Endothelial cell (in vitro differentiated cells): ENCODE measurements at regions not wholly inside any gene's neighbourhood (a gene's known extent, or its start where the extent isn't known, plus 50 kb on each side); places are given as distances from the start of the nearest gene placed in this dataset.

ENCODE experiments used
- DNase-seq: peaks from one replicate; pipeline ENCODE4 v3.0.0; 2021; ENCODE audit warnings: low spot score
- H3K27ac Mint-ChIP-seq: one replicate; pipeline ENCODE4 v1.8.0; 2021; ENCODE audit warnings: mixed read lengths, inconsistent platforms; ENCODE audit not compliant: unreplicated experiment
- H3K27me3 Mint-ChIP-seq: one replicate; pipeline ENCODE4 v1.8.0; 2021; ENCODE audit warnings: mild to moderate bottlenecking, moderate library complexity, mixed read lengths, inconsistent platforms; ENCODE audit not compliant: unreplicated experiment
- H3K36me3 Mint-ChIP-seq: one replicate; pipeline ENCODE4 v1.8.0; 2021; ENCODE audit warnings: mild to moderate bottlenecking, low read depth, mixed read lengths, inconsistent platforms; ENCODE audit not compliant: unreplicated experiment
- H3K4me1 Mint-ChIP-seq: one replicate; pipeline ENCODE4 v1.8.0; 2021; ENCODE audit warnings: mild to moderate bottlenecking, mixed read lengths, inconsistent platforms; ENCODE audit not compliant: unreplicated experiment
- H3K4me3 Mint-ChIP-seq: one replicate; pipeline ENCODE4 v1.8.0; 2021; ENCODE audit warnings: mild to moderate bottlenecking, mixed read lengths, inconsistent platforms; ENCODE audit not compliant: unreplicated experiment
- H3K9me3 Mint-ChIP-seq: one replicate; pipeline ENCODE4 v1.8.0; 2021; ENCODE audit warnings: mixed read lengths, inconsistent platforms; ENCODE audit not compliant: unreplicated experiment
- CTCF ChIP-seq: fragments of 200-600 bp; sonication (generic); IDR thresholded peaks from one replicate; pipeline ENCODE4 v1.5.0; 2021; ENCODE audit warnings: antibody characterized with exemption; ENCODE audit not compliant: unreplicated experiment

DNA sequence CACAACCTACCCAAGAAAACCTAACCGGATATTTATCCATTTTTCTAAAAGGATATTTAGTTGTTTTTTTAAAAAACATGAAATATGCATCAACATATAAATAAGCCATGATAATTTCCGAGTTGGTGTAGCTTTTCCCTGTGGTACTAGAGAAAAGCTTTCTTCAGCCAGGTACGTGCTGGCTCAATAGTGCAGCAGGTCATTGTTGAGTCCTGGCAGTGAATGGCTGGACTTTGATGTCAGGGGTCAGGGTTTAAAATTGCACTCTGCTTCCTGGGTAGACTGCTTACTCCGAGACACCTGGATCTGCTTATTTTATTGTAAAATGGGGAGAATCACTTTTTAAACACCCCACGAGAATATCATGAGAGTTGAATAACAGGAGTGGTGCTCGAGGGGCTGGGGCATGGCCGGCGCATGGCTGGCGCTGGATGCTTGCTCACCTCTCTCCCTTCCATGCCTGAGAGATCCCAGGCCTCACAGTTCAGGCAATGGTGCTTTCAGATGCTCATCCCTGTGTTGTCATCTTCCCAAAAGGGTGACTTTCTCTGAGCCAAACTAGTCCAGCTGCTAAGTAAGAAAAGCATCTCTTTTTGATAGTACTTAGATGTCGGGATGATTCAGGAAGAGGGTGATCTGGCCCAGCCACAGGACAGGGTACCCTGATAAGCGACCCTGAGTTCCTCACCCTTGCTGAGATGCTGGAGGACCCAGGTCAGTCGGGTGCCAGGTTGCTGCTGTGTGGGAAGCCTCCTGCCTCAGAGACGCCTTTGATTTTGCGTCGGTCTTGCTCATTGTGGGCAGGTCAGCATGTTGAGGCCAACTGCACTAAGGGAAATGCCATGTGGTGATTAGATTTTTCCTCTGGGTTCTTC lies 269.1 kb upstream of the FOXQ1 start:
- Mint-ChIP-seq H3K36me3 (no peaks in the 10 kb centered on the region), H3K4me3 (no peak overlapping the region), H3K27ac (no peak overlapping the region), H3K4me1 (peaks cover 28% of the 10 kb centered on the region), H3K9me3 (no peaks in the 10 kb centered on the region), H3K27me3 (peaks cover 2% of the 10 kb centered on the region)
- no peak for DNase-seq
- no peak for TF ChIP-seq CTCF

GRCh38 chr6:1040393-1040792 lies 271.5 kb upstream of the FOXQ1 start:
- Mint-ChIP-seq H3K27me3 (peaks cover 2% of the 10 kb centered on the region), H3K4me1 (peaks cover 24% of the 10 kb centered on the region), H3K27ac (no peak overlapping the region), H3K4me3 (no peak overlapping the region), H3K36me3 (no peaks in the 10 kb centered on the region), H3K9me3 (no peaks in the 10 kb centered on the region)
- TF ChIP-seq CTCF: no peak
- DNase-seq: no peak

GRCh38 chr6:1039746-1040145 lies 272.2 kb upstream of the FOXQ1 start:
- peaks cover 5% of the 10 kb centered on the region for H3K27me3 Mint-ChIP-seq
- H3K27ac Mint-ChIP-seq: no peak overlapping the region
- DNase-seq: no peak
- no peaks in the 10 kb centered on the region for H3K9me3 Mint-ChIP-seq
- H3K4me3 Mint-ChIP-seq: no peak overlapping the region
- no peak for TF ChIP-seq CTCF
- peaks cover 18% of the 10 kb centered on the region for H3K4me1 Mint-ChIP-seq
- no peaks in the 10 kb centered on the region for H3K36me3 Mint-ChIP-seq

- TF ChIP-seq CTCF: no peak
- Mint-ChIP-seq H3K36me3 (no peaks in the 10 kb centered on the region), H3K27me3 (peaks cover 2% of the 10 kb centered on the region), H3K4me3 (no peak overlapping the region), H3K27ac (no peak overlapping the region), H3K4me1 (peaks cover 13% of the 10 kb centered on the region), H3K9me3 (no peaks in the 10 kb centered on the region)
- DNase-seq: no peak
Measured at GRCh38 chr6:1039191-1039590, 272.7 kb upstream of the FOXQ1 start.

DNA sequence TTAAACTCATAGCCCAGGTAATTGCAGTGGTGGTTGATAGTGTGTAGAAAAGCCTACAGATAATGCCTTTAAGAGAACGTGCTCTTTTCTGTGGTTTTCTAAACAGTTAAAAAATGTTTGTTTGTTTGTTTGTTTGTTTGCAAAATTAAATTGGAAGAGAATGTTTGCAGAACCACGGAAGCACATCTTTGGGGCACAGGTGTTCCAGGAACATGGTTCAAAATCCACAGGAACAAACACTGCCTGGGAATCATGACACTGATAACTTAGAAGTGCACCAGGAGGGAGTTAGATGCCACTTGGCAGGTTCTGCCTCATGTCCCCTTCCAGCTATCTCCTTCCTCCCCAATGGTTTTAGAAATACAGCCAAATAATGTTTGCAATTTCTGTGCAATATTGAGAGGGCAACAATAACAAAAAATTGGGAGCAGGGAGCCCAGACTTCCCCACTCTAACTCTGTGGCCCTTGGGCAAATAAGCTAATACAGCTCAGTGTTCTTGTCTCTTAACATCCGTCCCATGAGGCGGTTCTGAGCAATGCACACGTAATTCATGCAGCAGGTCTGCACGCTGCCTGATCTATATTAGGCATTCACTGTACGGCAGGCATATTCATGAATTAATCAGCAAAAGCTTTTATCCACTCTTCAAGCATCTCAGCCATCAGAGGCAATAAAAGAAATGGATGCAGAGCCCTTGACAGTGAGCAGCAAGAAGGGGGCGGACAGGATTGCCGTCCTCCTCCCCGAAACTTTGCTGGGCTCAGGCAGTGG lies 274.3 kb upstream of the FOXQ1 start:
- no peak for TF ChIP-seq CTCF
- H3K4me3 Mint-ChIP-seq: no peak overlapping the region
- no peaks in the 10 kb centered on the region for H3K9me3 Mint-ChIP-seq
- H3K27ac Mint-ChIP-seq: no peak overlapping the region
- H3K36me3 Mint-ChIP-seq: no peaks in the 10 kb centered on the region
- H3K4me1 Mint-ChIP-seq: peaks cover 6% of the 10 kb centered on the region
- H3K27me3 Mint-ChIP-seq: peaks cover 2% of the 10 kb centered on the region
- no peak for DNase-seq
